OCI-LY3 (cell line): ENCODE measurements at regions not wholly inside any gene's neighbourhood (a gene's known extent, or its start where the extent isn't known, plus 50 kb on each side); places are given as distances from the start of the nearest gene placed in this dataset.

ENCODE experiments used
- EZH2phosphoT487 ChIP-seq: fragments of 200-600 bp; shearing (Covaris generic); IDR thresholded peaks from 2 replicates; pipeline ENCODE4 v1.6.1; 2018; ENCODE audit warnings: antibody characterized with exemption, mixed run types, low read depth
- TF ChIP-seq, protein P1 (sequence below): fragments of 200-600, 300-600 bp; sonication (generic); IDR thresholded peaks from 2 replicates; pipeline ENCODE4 v1.5.1; 2014; ENCODE audit warnings: antibody characterized with exemption, low read length, low read depth

DNA sequence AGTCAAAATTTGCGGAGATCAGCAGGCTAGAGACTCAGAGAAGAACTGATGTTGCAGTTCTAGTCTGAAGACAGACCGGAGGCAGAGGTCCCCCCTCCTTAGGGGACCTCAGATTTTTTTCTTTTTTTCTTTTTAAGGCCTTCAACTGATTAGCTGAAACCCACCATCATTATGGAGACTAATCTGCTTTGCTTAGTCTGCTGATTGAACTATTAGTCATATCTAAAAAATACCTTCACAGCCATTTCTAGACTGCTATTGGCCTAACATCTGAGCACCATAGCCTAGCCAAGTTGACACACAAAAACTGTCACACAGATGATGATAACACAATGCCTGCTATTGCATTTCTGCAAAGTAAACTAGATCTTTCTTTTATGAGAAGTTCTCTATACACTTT lies 141.1 kb upstream of the TNFAIP3 start:
- TF ChIP-seq, protein P1, sequence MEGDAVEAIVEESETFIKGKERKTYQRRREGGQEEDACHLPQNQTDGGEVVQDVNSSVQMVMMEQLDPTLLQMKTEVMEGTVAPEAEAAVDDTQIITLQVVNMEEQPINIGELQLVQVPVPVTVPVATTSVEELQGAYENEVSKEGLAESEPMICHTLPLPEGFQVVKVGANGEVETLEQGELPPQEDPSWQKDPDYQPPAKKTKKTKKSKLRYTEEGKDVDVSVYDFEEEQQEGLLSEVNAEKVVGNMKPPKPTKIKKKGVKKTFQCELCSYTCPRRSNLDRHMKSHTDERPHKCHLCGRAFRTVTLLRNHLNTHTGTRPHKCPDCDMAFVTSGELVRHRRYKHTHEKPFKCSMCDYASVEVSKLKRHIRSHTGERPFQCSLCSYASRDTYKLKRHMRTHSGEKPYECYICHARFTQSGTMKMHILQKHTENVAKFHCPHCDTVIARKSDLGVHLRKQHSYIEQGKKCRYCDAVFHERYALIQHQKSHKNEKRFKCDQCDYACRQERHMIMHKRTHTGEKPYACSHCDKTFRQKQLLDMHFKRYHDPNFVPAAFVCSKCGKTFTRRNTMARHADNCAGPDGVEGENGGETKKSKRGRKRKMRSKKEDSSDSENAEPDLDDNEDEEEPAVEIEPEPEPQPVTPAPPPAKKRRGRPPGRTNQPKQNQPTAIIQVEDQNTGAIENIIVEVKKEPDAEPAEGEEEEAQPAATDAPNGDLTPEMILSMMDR: no peak
- no peak for TF ChIP-seq EZH2phosphoT487
